IPS-NIHi11 (cell line): ENCODE measurements at regions not wholly inside any gene's neighbourhood (a gene's known extent, or its start where the extent isn't known, plus 50 kb on each side); places are given as distances from the start of the nearest gene placed in this dataset.

Experiments used
- DNase-seq: peaks from one replicate; pipeline ENCODE4 v3.0.0; 2012; ENCODE audit warnings: mixed read lengths, low spot score

DNA sequence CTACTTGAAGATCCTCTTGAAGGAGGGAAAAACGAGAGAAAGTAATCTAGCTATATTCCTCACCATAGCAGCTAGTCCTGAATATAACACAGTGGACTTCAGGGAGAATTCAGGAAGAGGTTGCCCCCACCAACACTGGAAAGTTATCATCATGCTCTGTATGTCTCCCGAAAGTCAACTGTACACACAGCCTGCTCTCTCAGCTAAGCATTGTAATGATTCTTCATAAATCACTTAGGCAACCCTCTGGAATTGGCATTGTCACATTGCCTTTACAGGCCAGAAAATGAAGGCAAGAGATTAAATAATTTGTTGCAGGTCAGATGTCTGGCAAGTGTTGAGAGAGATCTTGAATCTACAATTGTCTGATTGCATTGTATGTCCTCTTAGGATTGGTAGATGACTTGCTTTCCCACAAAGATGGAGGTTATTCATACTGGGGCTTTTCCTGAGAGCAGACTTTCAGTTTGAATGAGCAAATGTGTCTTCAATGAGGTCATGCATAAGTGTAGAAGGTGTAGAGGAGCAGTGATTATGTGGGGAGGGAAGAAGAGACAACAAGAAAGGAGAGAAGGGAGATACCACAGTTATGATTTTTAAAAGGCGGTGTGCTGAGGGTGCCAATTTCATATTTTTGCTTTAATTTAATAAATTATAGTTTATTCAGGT, 667.2 kb downstream of the DCDC2C start:
- no peak for DNase-seq

DNA sequence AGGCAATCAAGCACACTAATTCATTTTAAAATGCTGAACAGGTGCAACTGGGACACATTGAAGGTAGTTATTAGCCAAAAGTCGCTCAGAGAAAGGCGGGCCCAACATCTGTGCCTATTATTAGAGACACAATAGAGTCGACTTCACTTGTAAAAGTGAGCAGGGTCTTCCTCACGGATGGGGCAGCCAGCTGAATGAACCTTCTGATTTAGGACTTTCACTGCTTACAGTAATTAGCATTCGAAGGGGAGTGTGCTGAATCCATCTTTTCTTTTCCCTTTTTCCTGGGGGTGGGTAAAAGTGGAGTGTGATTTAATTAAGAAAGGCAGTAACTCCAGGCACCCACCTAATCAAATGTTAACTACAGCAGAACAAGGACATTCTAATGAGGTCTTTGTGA, 677.7 kb downstream of the DCDC2C start:
- DNase-seq = peak; percentile 67

DNA sequence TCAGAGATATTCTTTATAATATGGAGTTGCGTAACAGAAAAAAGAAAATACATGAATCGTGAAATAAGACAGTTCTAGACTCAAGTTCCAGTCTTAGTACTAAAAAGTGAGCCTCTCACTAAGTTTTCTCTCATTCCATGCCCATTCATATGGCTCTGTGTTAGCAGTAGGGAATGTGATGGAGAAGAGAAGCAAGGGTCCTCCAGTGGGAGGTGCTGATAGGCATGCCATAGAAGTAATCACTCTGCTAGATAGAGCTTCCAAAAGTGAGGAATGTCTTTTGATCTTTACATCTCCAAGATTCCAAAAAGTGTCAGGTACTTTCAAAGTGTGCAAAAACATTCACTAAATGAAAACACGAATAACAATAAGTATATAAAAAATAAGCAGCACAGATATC, 678.4 kb downstream of the DCDC2C start:
- DNase-seq = peak; percentile 23

DNA sequence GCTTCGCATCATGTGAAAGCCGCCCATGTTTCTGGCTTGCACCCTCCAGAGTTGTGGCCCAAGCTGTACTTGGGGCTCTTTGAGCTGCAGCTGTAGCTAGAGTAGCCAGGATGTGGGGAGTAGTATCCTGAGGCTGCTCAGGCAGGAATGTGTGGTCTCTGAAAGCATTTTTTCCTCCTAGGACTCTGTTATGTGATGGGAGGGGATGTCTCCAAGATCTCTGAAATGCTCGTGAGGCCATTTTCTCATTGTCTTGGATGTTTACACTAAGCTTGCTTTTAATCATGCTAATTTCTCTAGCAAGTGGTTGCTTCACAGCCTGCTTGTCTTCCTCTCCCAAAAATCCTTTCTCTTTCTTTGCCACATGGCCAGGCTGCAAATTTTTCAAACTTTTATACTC, 687.6 kb downstream of the DCDC2C start:
- peak; percentile 53 for DNase-seq

DNA sequence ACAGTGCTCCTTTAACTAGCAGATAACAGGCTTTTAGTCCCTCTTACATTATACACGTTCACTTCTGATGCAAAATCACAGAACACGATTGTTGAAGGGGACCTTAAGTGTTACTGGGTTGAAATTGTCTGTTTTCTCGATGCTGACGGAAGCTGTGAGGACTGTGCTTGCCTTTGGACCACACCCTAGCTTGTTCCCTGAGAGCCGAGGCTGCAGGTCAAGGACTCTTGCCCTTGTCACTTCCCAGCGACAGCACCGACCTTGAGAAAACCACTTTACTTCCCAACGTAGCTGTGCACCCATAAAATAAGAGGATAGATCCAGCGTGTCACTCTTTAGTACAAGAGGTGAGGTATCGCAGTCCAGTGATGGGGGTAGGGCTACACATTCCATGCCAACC, 701.0 kb downstream of the DCDC2C start:
- no peak for DNase-seq

- DNase-seq = no peak
Observed at GRCh38 chr2:4408321-4408720, 704.9 kb downstream of the DCDC2C start.

- DNase-seq = no peak
Observed at GRCh38 chr2:4412637-4413187, 709.3 kb downstream of the DCDC2C start.

DNA sequence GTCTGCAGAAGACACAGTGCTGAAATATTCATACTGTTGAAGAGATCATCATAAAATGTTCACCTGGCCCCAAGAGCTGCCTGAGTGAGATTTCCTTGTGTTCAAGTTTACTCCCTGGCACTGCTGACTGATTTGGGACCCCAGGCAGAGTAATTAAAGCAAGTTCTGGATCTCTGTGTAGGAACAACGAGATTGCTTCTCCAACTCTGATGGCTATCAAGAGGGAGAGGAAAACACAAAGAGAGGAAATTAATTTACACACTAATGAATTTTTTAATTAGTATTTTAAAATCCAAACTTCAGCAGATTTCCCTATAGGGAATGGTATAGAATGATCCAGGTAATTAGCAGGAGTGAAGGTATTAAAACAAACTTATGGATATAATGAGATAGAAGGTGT, 711.8 kb downstream of the DCDC2C start:
- DNase-seq = no peak

GRCh38 chr2:4415810-4416413, 712.5 kb downstream of the DCDC2C start:
- DNase-seq = no peak

GRCh38 chr2:4416431-4416830, 713.1 kb downstream of the DCDC2C start:
- no peak for DNase-seq

- DNase-seq = no peak
Observed at GRCh38 chr2:4417771-4418170, 714.4 kb downstream of the DCDC2C start.

DNA sequence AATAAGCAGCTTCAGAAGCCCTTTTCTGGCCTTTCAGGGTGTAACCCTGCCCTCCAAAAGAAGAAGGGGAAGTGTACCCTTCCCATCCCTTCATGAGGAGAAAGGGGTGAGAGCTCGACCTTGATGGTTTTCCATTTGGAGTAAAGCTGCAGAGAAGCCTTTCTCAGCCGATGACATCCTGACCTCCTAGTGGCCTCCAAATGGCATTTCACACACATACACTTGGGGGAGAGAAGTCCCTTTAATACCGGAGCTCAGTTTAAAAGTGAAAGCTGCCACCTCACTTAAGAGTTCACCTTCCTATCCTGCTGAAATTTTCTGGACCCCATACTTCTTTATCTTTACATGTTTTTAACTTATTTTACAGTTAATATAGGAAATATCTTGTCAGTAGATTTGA, 716.7 kb downstream of the DCDC2C start:
- peak; percentile 27 for DNase-seq

GRCh38 chr2:4424153-4424552, 720.8 kb downstream of the DCDC2C start:
- DNase-seq = no peak

DNA sequence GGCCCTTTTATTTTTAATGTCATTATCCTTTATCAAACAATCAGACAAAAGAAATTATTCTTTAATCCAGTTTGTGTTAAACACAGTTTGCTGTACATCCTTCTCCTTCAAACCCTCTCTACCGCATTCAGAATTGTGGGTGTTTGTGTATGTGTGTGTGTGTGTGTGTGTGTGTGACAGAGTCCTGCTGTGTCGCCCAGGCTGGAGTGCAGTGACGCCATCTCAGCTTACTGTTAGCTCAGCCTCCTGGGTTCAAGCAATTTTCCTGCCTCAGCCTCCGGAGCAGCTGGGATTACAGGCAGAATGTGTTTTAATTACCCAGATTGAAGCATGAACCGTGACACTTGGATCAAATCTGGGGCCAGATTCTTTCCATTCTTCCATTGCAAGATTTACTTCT, 723.7 kb downstream of the DCDC2C start:
- no peak for DNase-seq

- DNase-seq = no peak
Observed at GRCh38 chr2:4445821-4446220, 742.4 kb downstream of the DCDC2C start.

DNA sequence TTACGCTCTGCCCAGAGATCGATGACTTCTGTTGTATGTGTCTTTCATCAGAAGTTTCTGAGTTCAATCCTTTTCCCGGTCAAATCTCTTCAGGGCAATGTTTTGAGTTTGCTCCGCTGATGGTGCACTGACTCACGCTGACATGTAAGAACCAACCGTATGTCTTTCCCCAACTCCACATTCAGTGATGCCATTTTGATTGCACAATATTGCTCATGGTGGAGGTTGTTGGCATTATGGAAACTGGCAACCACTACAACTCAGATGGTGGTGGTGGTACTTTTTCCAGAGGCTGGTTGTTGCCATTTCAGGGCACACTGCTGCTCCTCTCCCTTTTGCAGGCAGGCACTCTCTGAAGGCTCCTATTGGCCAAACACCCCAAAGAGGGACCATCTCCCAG, 751.5 kb downstream of the DCDC2C start:
- DNase-seq = no peak

GRCh38 chr2:4455486-4456155, 752.2 kb downstream of the DCDC2C start:
- no peak for DNase-seq

- DNase-seq = no peak
Observed at GRCh38 chr2:4464634-4465266, 761.4 kb downstream of the DCDC2C start.

- no peak for DNase-seq
Observed at GRCh38 chr2:4465671-4466070, 762.3 kb downstream of the DCDC2C start.

GRCh38 chr2:4475618-4476017, 772.2 kb downstream of the DCDC2C start:
- DNase-seq = no peak

DNA sequence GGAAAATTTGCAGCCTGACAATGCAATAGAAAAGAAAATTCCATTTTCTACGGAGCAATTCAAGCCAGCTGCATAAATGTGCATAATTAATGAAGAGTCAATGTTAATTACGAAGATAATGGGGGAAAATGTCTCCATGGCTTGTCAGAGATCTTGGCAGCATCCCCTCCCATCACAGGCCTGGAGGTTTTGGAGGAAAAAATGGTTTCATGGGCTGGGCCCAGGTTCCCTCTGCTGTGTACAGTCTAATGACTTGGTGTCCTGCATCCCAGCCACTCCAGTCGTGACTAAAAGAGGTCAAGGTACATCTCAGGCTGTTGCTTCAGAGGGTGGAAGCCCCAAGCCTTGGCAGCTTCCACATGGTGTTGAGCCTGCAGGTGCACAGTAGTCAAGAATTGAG, 779.7 kb downstream of the DCDC2C start:
- no peak for DNase-seq

DNA sequence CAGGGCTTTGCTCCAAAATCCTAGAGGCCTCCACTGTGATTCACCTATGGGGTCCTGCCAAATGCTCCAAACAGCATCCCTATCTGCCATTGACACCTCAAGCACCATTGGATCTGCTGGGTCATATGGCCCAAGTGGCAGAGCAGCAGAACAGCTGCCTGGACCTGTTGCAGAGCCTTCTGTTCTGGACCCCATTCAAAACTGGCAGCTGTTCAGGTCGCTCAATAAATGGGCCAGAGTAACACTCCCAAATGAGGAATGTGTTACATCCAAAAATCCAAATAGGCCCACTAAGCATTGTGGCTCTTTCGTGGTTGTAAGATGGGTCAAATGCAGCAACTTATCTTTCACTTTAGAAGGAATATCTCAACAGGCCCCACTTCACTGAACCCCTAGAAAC, 783.6 kb downstream of the DCDC2C start:
- no peak for DNase-seq
